OCI-LY3 (cell line): ENCODE measurements at regions not wholly inside any gene's neighbourhood (a gene's known extent, or its start where the extent isn't known, plus 50 kb on each side); places are given as distances from the start of the nearest gene placed in this dataset.
"Not testable (repeated sequence)": the region's sequence is repeated elsewhere in the genome, so short reads cannot be mapped to it uniquely, and the experiment has no call there.

Experiments used
- CTCF ChIP-seq: fragments of 200-600, 300-600 bp; sonication (generic); IDR thresholded peaks from 2 replicates; pipeline ENCODE4 v1.5.1; 2014; ENCODE audit warnings: antibody characterized with exemption, low read length, low read depth
- EZH2phosphoT487 ChIP-seq: fragments of 200-600 bp; shearing (Covaris generic); IDR thresholded peaks from 2 replicates; pipeline ENCODE4 v1.6.1; 2018; ENCODE audit warnings: antibody characterized with exemption, mixed run types, low read depth

- not testable (repeated sequence) for TF ChIP-seq CTCF, EZH2phosphoT487
These were observed 91.8 kb downstream of the PPIAL4G start for GRCh38 chr1:148391323-148391722.
